ENCODE measurements at regions not wholly inside any gene's neighbourhood (a gene's known extent, or its start where the extent isn't known, plus 50 kb on each side); places are given as distances from the start of the nearest gene placed in this dataset.
"Not testable (repeated sequence)": the region's sequence is repeated elsewhere in the genome, so short reads cannot be mapped to it uniquely, and the experiment has no call there.

DNA sequence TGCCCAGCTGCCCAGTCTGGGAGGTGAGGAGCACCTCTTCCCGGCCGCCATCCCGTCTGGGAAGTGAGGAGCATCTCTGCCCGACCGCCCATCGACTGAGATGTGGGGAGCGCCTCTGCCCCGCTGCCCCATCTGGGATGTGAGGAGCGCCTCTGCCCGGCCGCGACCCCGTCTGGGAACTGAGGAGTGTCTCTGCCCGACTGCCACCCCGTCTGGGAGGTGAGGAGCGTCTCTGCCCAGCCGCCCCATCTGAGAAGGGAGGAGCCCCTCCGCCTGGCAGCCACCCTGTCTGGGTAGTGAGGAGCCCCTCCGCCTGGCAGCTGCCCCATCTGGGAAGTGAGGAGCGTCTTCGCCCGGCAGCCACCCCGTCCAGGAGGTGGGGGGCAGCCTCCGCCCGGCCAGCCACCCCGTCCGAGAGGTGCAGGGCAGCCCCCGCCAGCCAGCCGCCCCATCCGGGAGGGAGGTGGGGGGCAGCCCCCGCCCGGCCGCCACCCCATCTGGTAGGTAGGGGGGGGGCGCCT, 361.4 kb downstream of the ZBBX start:
- intact Hi-C loops (cut with micrococcal nuclease); ATAC-seq; H3K9ac ChIP-seq (ENCODE audit: insufficient read depth in 1 of 2, low read depth in 2 of 2, low read length in 2 of 2); H2AFZ ChIP-seq (ENCODE audit: low read depth, low read length); H3K4me3 ChIP-seq; BruUV-seq (replicated peaks); H3K9me1 ChIP-seq (ENCODE audit: control insufficient read depth, insufficient read depth, low read length); FAIRE-seq; H3K9me3 ChIP-seq (replicated peaks; ENCODE audit: control insufficient read depth, insufficient read depth, low read depth, low read length); in situ Hi-C loops (cut with MboI); CTCF ChIA-PET (ENCODE audit: low intra/inter-chr PET ratio); DNase-seq (ENCODE audit: extremely low read depth in 1 of 4, low spot score in 3 of 4); H4K20me1 ChIP-seq (replicated peaks; ENCODE audit: control insufficient read depth, insufficient read depth, low read length); H3K79me2 ChIP-seq (ENCODE audit: control insufficient read depth, insufficient read depth, low read length); POLR2A ChIA-PET; H3K4me1 ChIP-seq (replicated peaks in 1 of 2; ENCODE audit: control insufficient read depth in 2 of 2, insufficient read depth in 2 of 2, low read length in 2 of 2); H3K36me3 ChIP-seq (ENCODE audit: control insufficient read depth, insufficient read depth, low read length); H3K27ac ChIP-seq (ENCODE audit: extremely low read depth, low read depth, low read length); H3K27me3 ChIP-seq (ENCODE audit: control insufficient read depth in 2 of 2, insufficient read depth in 2 of 2, low read length in 2 of 2); H3K4me2 ChIP-seq (ENCODE audit: insufficient read depth, low read length): not testable (repeated sequence)
- 13% methylated on average over 11 of the region's 34 CpGs for WGBS (ENCODE audit: insufficient coverage, low coverage, missing lambda C conversion rate)

- Histone ChIP-seq H3K27ac (ENCODE audit: extremely low read depth, low read depth, low read length) (no peak overlapping the region), H3K27me3 (ENCODE audit: control insufficient read depth in 2 of 2, insufficient read depth in 2 of 2, low read length in 2 of 2) (no peaks in the 10 kb centered on the region), H2AFZ (ENCODE audit: low read depth, low read length) (no peak overlapping the region), H3K4me3 (no peak overlapping the region), H3K9me3 (replicated peaks; ENCODE audit: control insufficient read depth, insufficient read depth, low read depth, low read length) (no peaks in the 10 kb centered on the region), H3K4me2 (ENCODE audit: insufficient read depth, low read length) (no peak overlapping the region), H3K4me1 (replicated peaks in 1 of 2; ENCODE audit: control insufficient read depth in 2 of 2, insufficient read depth in 2 of 2, low read length in 2 of 2) (no peaks in the 10 kb centered on the region), H3K79me2 (ENCODE audit: control insufficient read depth, insufficient read depth, low read length) (no peaks in the 10 kb centered on the region), H3K36me3 (ENCODE audit: control insufficient read depth, insufficient read depth, low read length) (no peaks in the 10 kb centered on the region), H3K9me1 (ENCODE audit: control insufficient read depth, insufficient read depth, low read length) (no peaks in the 10 kb centered on the region), H3K9ac (ENCODE audit: insufficient read depth in 1 of 2, low read depth in 2 of 2, low read length in 2 of 2) (no peak overlapping the region), H4K20me1 (replicated peaks; ENCODE audit: control insufficient read depth, insufficient read depth, low read length) (no peaks in the 10 kb centered on the region)
- in situ Hi-C loops (cut with MboI), result no loop called here
- DNase-seq (ENCODE audit: extremely low read depth in 1 of 4, low spot score in 3 of 4), result no peak
- WGBS (ENCODE audit: insufficient coverage, low coverage, missing lambda C conversion rate), result 0% methylated on average over 1 of the region's 1 CpG
- ChIA-PET CTCF (ENCODE audit: low intra/inter-chr PET ratio) (no interaction called here), POLR2A (no interaction called here)
- no peak for TF ChIP-seq ARID1B (IDR thresholded peaks at IDR 0.05)
- no peak for TF ChIP-seq MAFG (tag; conservative IDR thresholded peaks at IDR 0.05)
- TF ChIP-seq CEBPB (tag; IDR thresholded peaks at IDR 0.05), result peak; percentile 58; the same call in 1 of the 2 replicates
- TF ChIP-seq RBM25 (IDR thresholded peaks at IDR 0.05; ENCODE audit: low read depth, low read length, severe bottlenecking), result no peak
- TF ChIP-seq CEBPG (CRISPR knock-in tag; IDR thresholded peaks at IDR 0.05), result no peak
- peak in 1 of 2 experiments; percentile 83; a peak in 2 of 4 replicates for TF ChIP-seq CEBPG (tag; conservative IDR thresholded peaks at IDR 0.05 in 1 of 2, IDR thresholded peaks at IDR 0.05 in 1 of 2)
- no peak for TF ChIP-seq SPI1 (IDR thresholded peaks at IDR 0.05; ENCODE audit: borderline replicate concordance, low read depth, low read length)
- TF ChIP-seq THRA (IDR thresholded peaks at IDR 0.05), result no peak
- ATAC-seq, result no peak
- no peak for FAIRE-seq
- no TSS peak for BruUV-seq (replicated peaks)
- intact Hi-C loops (cut with micrococcal nuclease), result no loop called here
Measured at GRCh38 chr3:167012691-167013090, 367.4 kb downstream of the ZBBX start.

Data from K562 (cell line).